ENCODE measurements at regions not wholly inside any gene's neighbourhood (a gene's known extent, or its start where the extent isn't known, plus 50 kb on each side); places are given as distances from the start of the nearest gene placed in this dataset.

DNA sequence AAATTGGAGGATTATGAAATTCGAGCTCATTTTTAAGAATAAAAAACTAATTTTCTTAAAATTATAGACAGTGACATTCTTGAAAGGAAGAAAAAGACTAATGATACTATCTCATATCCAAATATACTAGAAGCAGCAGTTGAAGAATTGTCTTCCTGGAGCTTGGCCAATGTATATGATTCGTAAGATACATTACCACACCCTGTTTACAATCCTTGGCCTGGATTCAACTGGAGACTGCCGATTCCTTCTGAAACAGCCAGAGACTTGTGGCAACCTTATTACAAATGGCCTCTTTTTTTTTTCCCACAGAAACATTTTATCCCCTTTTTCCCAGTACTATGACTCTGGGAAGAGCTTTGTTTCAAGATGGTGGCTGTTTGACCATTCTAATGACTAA, 571.2 kb upstream of the FAT1 start:
- no peak for DNase-seq (ENCODE audit: extremely low read depth, low read depth, low spot score)

DNA sequence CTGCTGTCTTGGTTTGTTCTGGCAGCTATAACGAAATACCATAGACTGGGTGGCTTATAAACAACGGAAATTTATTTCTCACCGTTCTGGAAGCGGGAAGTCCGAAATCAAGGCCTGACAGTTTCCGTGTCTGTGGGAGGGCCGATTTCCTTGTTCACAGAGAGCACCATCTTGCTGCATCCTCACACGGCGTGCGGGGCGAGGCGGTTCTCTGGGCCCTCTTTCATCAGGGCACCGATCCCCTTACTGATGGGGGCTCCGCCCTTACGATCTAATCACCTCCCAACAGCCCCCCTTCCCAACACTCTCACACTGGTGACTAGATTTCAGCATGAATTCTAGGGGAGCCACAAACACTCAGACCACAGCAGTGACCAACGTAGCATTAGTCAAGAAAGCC, 578.3 kb upstream of the FAT1 start:
- DNase-seq (ENCODE audit: extremely low read depth, low read depth, low spot score): no peak

DNA sequence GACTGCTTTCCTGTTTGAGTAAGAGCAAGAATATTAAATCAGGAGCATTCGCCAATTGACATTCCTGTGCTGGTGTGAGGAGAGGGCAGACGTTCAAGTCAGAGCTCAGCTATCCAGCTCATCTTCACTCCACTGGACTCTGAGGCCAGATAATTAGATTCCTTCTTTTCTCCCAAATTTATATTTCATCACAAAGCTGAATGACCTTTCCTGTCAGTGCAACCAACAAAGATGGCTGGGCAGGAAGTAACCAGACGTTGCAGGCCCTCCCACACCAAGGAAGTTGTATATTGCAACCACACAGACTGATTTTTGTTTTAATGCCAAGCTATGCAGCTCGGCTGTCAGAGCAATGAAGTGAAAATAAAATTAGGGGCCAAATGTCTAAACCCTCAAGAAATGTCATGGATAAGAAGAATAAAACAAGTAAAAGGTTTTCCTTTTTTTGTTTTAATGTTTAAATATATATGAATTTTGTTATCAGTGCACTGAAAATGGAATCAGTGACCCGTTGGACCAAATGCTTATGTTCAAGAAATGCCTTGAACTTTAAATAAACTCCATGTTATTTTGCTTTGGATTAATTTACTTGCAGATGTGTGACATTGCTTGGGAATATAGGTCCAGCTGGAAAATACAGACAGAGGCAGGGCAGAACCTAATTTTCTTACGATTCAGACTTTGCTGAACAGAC, 578.9 kb upstream of the FAT1 start:
- no peak for DNase-seq (ENCODE audit: extremely low read depth, low read depth, low spot score)

DNA sequence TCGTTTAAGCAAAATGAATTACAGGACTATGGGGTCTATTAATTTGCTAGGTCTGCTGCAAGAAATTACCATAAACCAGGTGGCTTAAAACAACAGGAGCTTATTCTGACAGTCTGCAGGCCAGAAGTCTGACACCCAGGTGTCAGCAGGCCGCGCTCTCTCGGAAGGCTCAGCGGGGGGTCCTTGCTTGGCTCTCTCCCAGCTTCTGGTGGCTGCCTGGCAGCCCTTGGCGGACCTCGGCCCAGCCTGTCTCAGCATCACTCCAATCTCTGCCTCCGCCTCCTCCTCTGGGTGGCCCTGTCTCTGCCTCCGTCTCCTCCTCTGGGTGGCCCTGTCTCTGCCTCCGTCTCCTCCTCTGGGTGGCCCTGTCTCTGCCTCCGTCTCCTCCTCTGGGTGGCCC, 580.5 kb upstream of the FAT1 start:
- DNase-seq (ENCODE audit: extremely low read depth, low read depth, low spot score): no peak

DNA sequence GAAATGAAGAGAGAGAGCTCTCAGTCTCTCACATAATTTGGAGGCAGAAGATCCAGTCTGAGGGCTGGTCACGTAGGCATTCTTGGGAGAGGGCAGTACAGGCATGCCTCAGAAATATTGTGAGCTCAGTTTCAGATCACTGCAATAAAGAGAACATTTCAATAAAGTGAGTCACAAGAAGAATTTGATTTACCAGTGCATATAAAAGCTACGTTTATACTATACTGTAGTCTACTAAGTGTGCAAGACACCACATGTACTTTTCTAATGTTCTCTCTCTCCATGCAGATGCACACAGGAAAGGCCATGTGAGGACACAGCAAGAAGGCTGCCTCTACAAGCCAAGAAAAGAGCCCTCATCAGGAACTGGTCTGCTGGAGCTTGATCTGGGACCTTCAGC, 583.5 kb upstream of the FAT1 start:
- DNase-seq (ENCODE audit: extremely low read depth, low read depth, low spot score): no peak

DNA sequence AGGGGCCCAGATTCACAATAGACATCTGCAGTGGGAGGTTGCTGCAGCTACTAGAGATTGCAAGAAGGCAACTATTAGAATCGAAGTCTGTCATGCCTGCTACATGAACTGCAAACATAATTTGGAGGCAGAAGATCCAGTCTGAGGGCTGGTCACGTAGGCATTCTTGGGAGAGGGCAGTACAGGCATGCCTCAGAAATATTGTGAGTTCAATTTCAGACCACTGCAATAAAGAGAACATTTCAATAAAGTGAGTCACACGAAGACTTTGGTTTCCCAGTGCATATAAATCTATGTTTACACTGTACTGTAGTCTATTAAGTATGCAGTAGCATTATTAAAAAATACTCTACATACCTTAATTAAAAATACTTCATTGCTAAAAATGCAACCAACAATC, 585.8 kb upstream of the FAT1 start:
- DNase-seq (ENCODE audit: extremely low read depth, low read depth, low spot score): no peak

DNA sequence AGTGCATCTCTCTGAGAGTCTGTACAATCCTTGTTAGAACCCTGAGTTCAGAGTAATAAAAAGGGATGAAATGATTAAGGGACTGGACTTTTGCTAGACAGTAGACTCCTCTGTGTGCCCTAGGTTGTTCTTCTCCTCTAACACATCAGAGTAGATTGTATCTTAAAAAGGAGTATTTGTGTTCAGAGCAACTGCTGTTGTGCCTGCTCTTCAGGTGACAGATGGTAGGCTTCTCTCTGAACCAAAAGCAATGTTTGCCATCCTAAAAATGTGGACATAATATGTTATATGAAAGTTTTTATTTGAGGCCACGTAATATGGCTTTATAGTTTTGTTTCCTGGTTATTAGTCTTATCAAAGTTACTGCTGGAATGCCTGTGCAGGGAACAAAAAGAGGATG, 588.6 kb upstream of the FAT1 start:
- no peak for DNase-seq (ENCODE audit: extremely low read depth, low read depth, low spot score)

DNA sequence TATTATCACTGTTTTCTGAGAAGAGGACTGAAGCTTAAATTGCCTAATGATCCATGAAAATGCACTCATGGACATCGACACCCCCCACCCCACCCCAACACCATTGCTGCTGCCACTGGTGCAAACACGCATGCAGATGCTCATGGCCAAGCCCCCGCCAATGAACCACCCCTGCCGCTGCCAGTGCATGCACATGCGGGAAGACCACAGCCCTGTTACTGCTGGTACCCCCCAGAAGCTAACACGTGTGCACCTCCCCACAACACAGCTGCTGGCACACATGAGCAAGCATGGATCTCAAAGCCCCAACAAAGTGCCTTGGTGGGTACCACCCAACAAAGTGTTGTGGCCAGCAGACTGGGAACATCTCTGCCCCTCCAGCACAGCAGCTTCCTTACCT, 594.1 kb upstream of the FAT1 start:
- DNase-seq (ENCODE audit: extremely low read depth, low read depth, low spot score): no peak

DNA sequence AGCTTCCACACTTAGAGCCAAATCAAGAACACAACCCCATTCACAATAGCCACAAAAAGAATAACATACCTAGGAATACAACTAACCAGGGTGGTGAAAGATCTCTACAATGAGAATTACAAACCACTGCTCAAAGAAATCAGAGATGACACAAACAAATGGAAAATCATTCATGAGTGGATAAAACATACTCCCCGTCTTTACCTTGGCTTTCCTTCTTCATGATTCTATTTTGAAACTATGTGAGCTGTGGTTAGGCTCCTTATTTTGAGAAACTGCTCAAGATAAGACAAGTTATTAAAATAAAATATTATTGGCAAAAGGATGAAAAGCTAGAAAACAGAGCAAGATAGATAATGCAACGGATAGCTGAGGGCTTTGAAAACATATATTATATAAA, 598.1 kb upstream of the FAT1 start:
- DNase-seq (ENCODE audit: extremely low read depth, low read depth, low spot score): no peak

DNA sequence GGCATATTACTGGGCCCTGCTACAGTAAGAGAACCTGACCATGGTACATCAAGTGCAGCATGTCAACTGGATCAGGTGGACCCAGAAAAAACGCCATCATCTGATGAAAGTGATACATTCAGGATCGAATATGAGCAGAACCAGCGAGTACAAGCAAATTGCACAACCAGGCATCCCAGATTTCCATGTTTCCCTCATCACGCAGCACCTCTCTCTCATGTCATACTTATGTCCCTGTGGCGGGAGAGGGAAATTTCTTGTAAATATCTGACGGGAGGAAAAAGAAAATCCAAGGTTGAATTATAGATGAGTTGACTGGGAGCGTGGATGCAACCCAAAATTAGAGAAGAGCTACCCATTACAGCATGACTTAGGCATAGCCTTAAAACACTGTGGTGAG, 608.5 kb upstream of the FAT1 start:
- DNase-seq (ENCODE audit: extremely low read depth, low read depth, low spot score): no peak

DNA sequence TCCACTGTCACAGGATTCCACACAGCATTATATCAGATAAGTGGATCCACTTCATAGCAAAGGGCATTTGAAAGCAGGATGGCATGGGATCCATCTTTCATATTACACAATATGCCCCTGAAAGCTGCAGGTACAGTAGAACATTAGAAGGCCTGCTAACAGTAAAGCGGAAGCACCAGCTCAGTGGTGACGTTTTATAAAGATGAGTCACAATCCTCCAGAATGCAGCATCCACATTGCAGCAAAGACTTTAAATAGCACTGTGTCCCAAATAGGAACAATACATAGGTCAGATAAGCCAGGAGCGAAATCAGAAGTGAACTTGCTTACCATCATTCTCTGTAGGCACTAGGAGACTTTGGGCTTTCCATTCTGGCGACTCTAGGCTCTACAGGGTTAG, 609.5 kb upstream of the FAT1 start:
- no peak for DNase-seq (ENCODE audit: extremely low read depth, low read depth, low spot score)

DNA sequence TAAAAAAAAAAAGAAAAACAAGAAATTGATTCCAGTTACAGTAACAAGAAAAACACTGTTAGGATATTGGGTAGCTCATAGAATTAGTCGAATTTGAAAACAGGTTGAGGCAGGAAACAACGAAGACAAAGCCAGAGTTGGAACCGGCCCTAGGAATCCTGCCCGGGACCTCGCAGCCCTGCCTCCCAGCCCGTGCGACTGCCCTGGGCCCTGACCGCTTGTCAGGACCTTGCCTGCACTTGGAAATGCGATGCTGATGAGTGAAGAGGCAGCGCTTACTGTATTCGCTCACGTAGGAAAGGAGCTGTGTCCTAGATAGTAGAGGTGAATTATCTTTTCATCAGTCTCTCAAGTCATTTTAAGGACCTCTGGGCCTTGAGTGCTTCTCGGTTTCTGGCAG, 611.7 kb upstream of the FAT1 start:
- DNase-seq (ENCODE audit: extremely low read depth, low read depth, low spot score): no peak

DNA sequence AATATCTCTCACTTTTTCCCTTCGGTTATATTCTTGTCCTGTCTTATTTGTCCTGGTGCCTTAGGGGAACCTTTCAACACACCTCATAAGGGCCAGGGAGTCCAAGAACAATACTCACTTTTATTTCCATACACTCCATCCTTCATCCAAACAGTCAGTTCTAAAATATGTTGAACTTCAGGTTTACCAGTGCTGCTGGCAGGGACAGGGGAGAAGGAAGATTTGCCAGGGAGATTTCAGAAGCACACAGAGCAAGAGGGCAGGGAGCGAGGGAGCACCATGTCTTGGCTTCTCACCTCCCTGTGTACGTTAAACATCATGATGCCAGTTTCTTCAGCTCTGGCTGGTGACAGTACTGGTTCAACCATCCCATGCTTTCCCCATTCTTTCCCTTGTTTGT, 631.1 kb upstream of the FAT1 start:
- DNase-seq (ENCODE audit: extremely low read depth, low read depth, low spot score): no peak

DNA sequence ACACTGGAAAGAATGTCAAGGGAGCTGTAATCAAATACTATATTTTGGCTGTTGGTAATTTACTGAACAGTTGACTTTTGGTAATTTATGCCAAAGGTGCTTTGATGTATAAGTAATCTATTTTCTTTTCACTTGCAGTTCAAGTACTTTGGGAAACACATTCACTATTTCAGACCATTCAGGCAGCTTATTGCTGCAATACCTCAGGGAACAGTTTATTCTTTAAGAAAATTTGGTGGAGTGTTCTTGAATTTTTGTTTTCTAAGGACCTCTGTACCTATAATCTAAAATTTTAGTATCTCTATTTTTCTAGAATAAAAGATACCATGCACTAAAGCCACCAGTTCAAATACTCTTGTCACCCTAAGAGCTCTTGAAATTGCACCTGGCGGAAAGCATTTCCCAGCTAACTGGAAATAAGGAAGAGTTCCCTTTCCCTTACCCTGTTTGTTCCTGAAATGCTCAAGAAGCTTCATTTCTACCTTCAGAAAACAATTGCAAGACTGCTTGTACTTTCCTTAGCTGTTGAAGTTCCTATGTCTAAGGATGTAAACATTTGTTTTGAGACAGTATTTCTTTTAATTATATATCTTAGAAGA, 633.5 kb upstream of the FAT1 start:
- no peak for DNase-seq (ENCODE audit: extremely low read depth, low read depth, low spot score)

DNA sequence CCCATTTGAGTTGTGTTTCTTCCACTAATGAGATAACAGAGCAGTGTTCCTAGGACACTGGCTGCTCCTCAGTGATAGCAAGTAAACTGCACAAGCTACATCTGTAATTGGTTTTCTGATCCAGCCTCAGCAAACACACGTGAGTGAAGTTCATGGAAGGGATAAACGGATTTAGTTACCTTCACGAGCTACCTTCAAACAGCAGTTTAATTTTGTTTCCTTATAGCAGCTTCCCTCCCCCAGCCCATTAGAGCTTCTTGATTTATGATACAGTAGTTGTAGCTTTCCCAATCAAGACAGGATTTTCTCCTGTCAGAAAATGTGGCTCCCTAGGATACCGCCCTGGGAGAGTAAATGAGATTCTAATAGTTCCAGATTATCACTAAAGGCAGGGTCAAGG, 634.2 kb upstream of the FAT1 start:
- DNase-seq (ENCODE audit: extremely low read depth, low read depth, low spot score): no peak

DNA sequence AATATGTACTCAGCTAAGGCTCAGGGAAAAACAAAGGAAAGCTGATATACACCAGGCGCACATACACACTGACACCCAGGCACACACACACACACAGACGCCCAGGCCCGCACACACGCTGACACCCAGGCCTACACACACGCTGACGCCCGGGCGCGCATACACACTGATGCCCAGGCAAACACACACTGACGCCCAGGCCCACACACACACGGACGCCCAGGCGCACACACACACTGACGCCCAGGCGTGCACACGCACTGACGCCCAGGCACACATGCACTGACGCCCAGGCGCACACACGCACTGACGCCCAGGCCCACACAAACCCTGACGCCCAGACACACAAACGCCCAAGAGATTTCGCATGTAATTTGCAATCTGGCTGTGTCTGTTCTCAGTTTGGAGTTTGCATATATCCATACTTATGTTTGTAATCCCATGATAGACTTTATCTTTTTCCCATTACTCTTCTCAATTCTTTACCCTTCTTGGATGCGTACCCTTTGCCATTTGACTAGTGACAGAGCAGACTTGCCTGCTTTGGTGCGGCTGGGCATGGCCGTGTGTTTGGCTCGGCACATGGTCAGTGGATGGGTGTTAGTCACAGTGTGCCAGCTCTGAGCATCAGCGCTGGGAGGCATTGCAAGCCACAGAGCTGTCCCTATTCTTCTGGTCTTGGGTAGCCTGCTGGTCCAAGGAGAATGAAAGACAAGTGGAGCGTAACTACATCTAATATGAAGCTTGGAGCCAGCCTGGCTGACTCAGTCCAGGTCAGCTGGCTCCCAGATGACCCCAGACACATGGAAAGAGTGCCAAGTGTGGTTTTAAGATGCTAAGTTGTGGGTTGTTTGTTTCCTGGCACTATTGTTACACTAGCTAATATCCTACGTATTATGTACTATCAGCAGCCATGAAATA, 632.4 kb upstream of the ZFP42 start:
- DNase-seq (ENCODE audit: extremely low read depth, low read depth, low spot score): no peak

DNA sequence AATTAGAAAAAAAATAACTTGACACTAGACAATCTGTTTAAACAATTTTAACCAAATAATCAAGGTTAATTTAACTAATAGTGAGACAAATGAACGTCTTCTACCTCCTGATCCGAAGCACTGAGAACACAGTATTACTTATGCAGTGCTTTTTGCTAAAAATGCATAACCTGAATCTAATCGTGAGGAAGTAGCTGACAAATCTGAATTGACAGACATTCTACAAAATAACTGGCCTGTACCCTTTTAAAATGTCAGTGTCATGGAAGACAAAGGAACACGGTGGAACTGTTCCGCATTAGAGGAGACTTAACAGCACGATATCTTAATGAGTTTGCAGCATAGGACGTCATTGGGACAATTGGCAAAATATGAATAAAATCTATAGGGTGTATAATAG, 631.2 kb upstream of the ZFP42 start:
- DNase-seq (ENCODE audit: extremely low read depth, low read depth, low spot score): no peak

DNA sequence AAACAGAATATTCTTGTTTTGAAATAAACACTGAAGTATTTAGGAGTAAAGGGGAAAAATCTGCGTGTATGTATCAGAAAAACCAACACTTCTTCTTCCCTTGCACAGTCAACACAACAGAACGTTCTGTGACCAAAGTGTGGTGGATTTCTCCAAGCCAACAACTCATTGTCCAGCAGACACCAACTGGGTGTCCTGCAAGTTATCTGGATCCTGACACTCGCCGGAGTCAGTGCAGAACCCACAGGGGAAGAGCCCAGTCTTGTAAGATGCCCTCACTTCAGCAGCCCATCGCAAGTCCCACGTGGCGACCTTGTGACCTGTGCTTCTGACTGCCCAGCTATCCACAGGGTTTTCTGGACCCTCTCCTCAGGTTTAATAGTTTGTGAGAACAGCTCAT, 630.7 kb upstream of the ZFP42 start:
- no peak for DNase-seq (ENCODE audit: extremely low read depth, low read depth, low spot score)

DNA sequence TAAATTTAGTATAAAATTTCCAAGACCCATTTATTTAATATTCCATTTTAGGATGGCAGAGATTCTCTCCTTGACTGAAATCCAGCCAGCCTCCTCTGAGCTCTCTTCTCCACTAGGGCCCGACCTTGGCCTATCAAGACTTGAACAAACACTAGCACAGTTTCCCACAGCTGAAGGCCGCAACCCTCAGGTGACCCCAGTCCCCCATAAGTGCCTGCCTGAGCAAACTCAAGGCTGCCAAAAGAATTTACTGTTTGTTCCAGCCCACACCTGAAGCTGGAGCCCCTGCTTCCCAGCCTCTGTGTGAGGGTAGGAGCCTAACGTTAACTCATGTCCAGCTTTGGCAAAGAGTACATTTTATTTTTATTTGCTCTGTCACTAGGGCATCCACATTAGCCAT, 629.0 kb upstream of the ZFP42 start:
- DNase-seq (ENCODE audit: extremely low read depth, low read depth, low spot score): no peak

DNA sequence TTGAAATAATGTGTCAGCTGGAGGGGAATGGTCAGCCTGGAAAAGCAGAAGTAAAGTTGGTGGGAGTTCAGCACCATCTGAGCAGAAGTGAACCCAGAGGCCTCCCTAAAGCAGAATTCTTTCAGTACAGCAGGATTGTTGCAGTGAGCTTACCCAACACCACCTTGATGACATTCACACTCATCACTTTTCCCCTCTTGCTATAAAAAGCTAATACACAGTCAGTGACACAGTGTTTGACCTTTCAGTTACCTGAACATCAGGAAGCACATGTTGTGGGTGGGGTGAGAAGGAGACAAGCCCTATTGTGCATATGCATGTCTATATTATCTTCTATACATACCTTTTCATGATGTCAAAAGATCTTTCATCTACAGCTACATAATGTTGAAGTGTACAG, 624.7 kb upstream of the ZFP42 start:
- DNase-seq (ENCODE audit: extremely low read depth, low read depth, low spot score): no peak

DNA sequence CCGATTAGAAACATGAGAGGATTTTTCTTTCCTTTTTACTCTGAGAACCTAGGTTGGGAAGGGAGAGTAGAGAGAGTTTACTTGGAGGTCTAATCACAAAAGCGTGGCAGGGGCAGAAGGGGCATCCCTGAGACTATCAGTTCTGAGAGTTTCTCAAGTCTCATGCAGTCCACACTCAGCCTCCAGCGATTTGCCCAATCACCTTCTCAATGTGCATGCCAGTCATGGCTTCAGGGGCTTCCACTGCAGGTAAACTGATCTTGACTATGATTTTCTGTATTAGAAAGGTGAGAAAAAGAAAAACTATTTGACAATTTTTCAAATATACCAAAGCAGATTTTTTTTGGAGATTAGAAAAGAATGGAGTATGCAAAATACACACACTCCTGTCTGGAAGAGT, 617.1 kb upstream of the ZFP42 start:
- DNase-seq (ENCODE audit: extremely low read depth, low read depth, low spot score): no peak

DNA sequence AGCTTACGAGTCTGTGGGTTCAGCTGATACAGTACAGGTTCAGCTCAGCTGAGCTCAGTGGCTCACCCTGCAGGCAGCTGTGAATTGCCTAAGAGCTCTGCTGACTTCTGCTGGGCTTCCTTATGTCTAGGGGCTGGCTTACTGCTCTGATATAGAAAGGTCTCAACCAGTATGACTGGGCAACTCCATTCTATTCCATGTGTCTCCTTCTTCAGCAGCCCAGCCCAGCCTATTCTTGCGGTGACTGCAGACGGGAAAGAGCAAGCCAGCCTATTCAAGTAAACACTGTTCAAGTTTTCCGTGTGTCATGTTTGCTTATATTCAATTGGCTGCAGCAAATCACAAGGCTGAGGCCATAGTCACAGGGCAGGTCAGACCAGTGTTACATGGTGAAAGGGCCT, 615.4 kb upstream of the ZFP42 start:
- no peak for DNase-seq (ENCODE audit: extremely low read depth, low read depth, low spot score)

Measured in glomerular endothelial cell (primary cell).